ENCODE measurements at regions not wholly inside any gene's neighbourhood (a gene's known extent, or its start where the extent isn't known, plus 50 kb on each side); places are given as distances from the start of the nearest gene placed in this dataset.

DNA sequence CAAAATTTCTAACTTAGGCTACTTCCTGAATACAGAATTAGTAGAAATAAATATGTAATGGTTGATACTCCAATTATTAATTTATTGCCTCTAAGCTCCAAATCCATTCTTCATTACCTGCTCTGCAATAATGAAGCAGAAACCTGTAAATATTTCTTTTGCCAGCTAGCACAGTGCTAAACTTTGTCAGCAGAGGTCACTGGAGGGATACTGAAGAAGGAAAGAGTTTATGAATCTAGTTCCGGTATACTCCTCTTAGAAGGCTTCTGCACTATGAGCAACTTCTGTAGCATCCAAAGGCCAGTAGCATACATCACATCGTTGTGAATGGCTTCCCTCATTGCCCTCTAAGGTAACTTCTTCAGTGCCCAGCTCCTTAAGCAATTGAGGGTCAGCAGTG lies 81.0 kb upstream of the LHX8 start:
- Mint-ChIP-seq H3K27me3 (ENCODE audit: insufficient read depth) (no peaks in the 10 kb centered on the region), H3K9me3 (peaks cover 14% of the 10 kb centered on the region), H3K4me3 (no peak overlapping the region), H3K36me3 (ENCODE audit: low read depth) (no peaks in the 10 kb centered on the region), H3K27ac (no peak overlapping the region), H3K4me1 (ENCODE audit: low read depth) (no peaks in the 10 kb centered on the region)
- DNase-seq: no peak
- TF ChIP-seq, protein P1, sequence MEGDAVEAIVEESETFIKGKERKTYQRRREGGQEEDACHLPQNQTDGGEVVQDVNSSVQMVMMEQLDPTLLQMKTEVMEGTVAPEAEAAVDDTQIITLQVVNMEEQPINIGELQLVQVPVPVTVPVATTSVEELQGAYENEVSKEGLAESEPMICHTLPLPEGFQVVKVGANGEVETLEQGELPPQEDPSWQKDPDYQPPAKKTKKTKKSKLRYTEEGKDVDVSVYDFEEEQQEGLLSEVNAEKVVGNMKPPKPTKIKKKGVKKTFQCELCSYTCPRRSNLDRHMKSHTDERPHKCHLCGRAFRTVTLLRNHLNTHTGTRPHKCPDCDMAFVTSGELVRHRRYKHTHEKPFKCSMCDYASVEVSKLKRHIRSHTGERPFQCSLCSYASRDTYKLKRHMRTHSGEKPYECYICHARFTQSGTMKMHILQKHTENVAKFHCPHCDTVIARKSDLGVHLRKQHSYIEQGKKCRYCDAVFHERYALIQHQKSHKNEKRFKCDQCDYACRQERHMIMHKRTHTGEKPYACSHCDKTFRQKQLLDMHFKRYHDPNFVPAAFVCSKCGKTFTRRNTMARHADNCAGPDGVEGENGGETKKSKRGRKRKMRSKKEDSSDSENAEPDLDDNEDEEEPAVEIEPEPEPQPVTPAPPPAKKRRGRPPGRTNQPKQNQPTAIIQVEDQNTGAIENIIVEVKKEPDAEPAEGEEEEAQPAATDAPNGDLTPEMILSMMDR (IDR thresholded peaks at IDR 0.05): no peak

DNA sequence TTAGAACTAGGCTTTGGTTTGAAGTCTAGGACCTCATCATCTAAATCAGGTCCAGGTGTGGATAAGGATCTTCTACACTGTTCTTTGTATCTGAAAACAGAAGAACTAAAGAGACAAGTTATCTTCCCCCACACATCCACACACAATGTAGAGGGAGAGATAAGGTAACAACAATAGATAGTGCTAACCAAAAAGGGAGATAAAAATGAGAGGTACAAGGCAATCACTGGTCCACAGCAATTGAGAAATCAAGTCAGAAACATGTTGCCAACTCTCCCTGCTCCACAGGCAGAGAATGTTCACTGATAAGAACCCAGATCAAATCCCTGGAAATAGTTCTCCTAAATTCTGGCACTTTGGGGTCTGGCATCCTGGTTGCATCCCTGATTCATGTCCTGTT lies 75.8 kb upstream of the LHX8 start:
- Mint-ChIP-seq H3K9me3 (peaks cover 29% of the 10 kb centered on the region), H3K4me3 (no peak overlapping the region), H3K27me3 (ENCODE audit: insufficient read depth) (no peaks in the 10 kb centered on the region), H3K4me1 (ENCODE audit: low read depth) (no peaks in the 10 kb centered on the region), H3K36me3 (ENCODE audit: low read depth) (no peaks in the 10 kb centered on the region), H3K27ac (no peak overlapping the region)
- no peak for DNase-seq
- TF ChIP-seq, protein P1 (IDR thresholded peaks at IDR 0.05): no peak

DNA sequence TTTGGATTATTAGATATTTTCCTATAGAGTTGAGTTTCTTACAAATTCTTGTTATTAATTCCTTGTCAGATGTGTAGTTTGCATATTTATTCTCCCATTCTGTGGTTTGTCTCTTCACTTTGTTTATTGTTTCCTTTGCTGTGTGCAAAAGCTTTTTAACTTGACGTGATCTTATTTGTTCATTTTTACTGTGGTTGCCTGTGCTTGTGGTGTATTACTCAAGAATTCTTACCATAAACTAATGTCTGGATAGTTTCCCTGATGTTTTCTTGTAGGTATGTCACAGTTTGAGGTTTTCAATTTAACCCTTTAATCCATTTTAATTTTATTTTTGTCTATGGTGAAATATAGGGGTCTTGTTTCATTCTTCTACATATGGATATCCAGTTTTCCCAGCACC lies 72.1 kb upstream of the LHX8 start:
- no peaks in the 10 kb centered on the region for H3K4me1 Mint-ChIP-seq (ENCODE audit: low read depth)
- no peak overlapping the region for H3K4me3 Mint-ChIP-seq
- no peak overlapping the region for H3K27ac Mint-ChIP-seq
- peaks cover 37% of the 10 kb centered on the region for H3K9me3 Mint-ChIP-seq
- DNase-seq: no peak
- TF ChIP-seq, protein P1 (IDR thresholded peaks at IDR 0.05): no peak
- H3K27me3 Mint-ChIP-seq (ENCODE audit: insufficient read depth): no peaks in the 10 kb centered on the region
- no peaks in the 10 kb centered on the region for H3K36me3 Mint-ChIP-seq (ENCODE audit: low read depth)

DNA sequence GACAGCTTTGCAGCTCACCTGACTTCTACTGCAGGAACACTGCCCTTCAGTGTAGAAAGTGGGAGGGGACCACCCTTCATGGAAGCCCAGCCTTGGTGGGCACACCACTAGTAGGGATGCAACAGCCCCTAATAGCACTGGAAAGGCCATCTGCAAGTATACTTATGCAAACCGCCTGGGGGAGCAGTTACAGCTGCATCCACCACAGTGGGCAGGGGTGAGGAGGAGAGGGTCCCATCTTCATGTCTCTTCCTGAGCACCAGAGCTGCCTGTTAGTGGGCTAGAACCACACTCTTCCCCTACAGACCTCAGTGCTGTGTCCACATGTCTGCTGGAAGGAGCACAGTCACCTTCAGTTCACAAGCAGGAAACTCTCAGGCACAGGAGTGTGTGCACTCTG lies 66.2 kb upstream of the LHX8 start:
- DNase-seq: no peak
- TF ChIP-seq, protein P1 (IDR thresholded peaks at IDR 0.05): no peak
- no peaks in the 10 kb centered on the region for H3K27me3 Mint-ChIP-seq (ENCODE audit: insufficient read depth)
- H3K27ac Mint-ChIP-seq: no peak overlapping the region
- no peaks in the 10 kb centered on the region for H3K36me3 Mint-ChIP-seq (ENCODE audit: low read depth)
- no peak overlapping the region for H3K4me3 Mint-ChIP-seq
- H3K4me1 Mint-ChIP-seq (ENCODE audit: low read depth): no peaks in the 10 kb centered on the region
- peaks cover 38% of the 10 kb centered on the region for H3K9me3 Mint-ChIP-seq

DNA sequence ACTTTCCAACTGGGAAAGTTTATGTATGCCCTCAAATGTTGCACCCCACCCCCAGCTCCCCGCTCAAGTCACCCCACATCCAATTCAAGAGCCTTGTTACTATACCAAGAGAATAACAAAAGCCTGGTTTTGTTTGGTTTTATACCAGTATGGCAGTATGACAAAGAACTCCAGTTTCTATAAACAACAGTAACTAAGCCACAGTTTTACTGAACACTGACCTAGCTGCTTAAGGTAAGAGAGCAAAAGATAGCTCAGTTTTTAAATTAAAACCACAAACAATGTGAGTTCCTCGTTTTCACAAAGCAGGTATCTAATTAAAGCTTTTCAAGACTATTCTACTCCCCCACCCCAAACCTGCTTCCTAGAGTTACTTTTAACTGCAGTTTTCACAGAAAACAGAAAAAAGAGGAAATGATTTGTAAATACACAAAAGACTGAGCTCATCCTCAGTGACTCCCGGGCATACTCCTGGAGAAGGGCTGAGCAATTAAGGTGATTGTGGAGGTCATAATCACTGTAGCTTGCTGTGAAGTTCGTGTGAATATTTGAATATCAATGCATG lies 59.3 kb upstream of the LHX8 start:
- no peaks in the 10 kb centered on the region for H3K36me3 Mint-ChIP-seq (ENCODE audit: low read depth)
- TF ChIP-seq, protein P1 (IDR thresholded peaks at IDR 0.05): no peak
- H3K27ac Mint-ChIP-seq: no peak overlapping the region
- H3K4me1 Mint-ChIP-seq (ENCODE audit: low read depth): no peaks in the 10 kb centered on the region
- H3K27me3 Mint-ChIP-seq (ENCODE audit: insufficient read depth): no peaks in the 10 kb centered on the region
- no peak overlapping the region for H3K4me3 Mint-ChIP-seq
- H3K9me3 Mint-ChIP-seq: peaks cover 21% of the 10 kb centered on the region
- DNase-seq: no peak
